HG03103 (cell line): ENCODE measurements at regions not wholly inside any gene's neighbourhood (a gene's known extent, or its start where the extent isn't known, plus 50 kb on each side); places are given as distances from the start of the nearest gene placed in this dataset.

Experiments
- ATAC-seq: cut with Tn5 transposase; IDR thresholded peaks from one replicate; pipeline ENCODE4 v1.9.1; 2021; ENCODE audit warnings: low read depth; ENCODE audit not compliant: unreplicated experiment

GRCh38 chrX:40282946-40283660 lies 185.3 kb upstream of the BCOR start:
- ATAC-seq, result no peak

GRCh38 chrX:40282348-40282747 lies 184.6 kb upstream of the BCOR start:
- ATAC-seq, result no peak

- ATAC-seq, result no peak
These were observed 183.7 kb upstream of the BCOR start for GRCh38 chrX:40281336-40282005.

GRCh38 chrX:40279762-40280161 lies 182.0 kb upstream of the BCOR start:
- no peak for ATAC-seq

GRCh38 chrX:40279091-40279430 lies 181.3 kb upstream of the BCOR start:
- ATAC-seq, result no peak

GRCh38 chrX:40278340-40279090 lies 180.8 kb upstream of the BCOR start:
- ATAC-seq, result no peak

GRCh38 chrX:40277672-40278071 lies 179.9 kb upstream of the BCOR start:
- no peak for ATAC-seq

- ATAC-seq, result no peak
These were observed 175.7 kb upstream of the BCOR start for GRCh38 chrX:40273356-40274050.

- no peak for ATAC-seq
These were observed 175.0 kb upstream of the BCOR start for GRCh38 chrX:40272776-40273175.

GRCh38 chrX:40272141-40272540 lies 174.4 kb upstream of the BCOR start:
- ATAC-seq, result no peak

- ATAC-seq, result no peak
These were observed 170.4 kb upstream of the BCOR start for GRCh38 chrX:40268188-40268520.

- no peak for ATAC-seq
These were observed 169.8 kb upstream of the BCOR start for GRCh38 chrX:40267334-40268187.

- no peak for ATAC-seq
These were observed 169.0 kb upstream of the BCOR start for GRCh38 chrX:40266490-40267333.

GRCh38 chrX:40265936-40266335 lies 168.2 kb upstream of the BCOR start:
- no peak for ATAC-seq

- ATAC-seq, result no peak
These were observed 165.3 kb upstream of the BCOR start for GRCh38 chrX:40263014-40263560.

- no peak for ATAC-seq
These were observed 164.6 kb upstream of the BCOR start for GRCh38 chrX:40262157-40263013.

- ATAC-seq, result no peak
These were observed 164.0 kb upstream of the BCOR start for GRCh38 chrX:40261833-40262156.

- no peak for ATAC-seq
These were observed 162.5 kb upstream of the BCOR start for GRCh38 chrX:40260146-40260747.
